ENCODE measurements at regions not wholly inside any gene's neighbourhood (a gene's known extent, or its start where the extent isn't known, plus 50 kb on each side); places are given as distances from the start of the nearest gene placed in this dataset.

DNA sequence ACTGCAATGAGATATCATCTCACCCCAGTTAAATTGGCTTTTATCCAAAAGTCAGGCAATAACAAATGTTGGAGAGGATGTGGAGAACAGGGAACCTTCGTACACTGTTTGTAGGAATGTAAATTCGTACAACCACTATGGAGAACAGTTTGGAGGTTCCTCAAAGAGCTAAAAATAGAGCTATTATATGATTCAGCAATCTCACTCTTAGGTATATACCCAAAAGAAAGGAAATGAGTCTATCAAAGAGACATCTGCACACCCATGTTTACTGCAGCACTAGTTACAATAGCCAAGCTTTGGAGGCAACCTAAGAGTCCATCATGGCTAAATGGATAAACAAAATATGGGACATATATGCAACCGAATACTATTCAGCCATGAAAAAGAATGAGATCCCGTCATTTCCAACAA, 68.0 kb upstream of the HES1 start:
- TF ChIP-seq, protein P1, sequence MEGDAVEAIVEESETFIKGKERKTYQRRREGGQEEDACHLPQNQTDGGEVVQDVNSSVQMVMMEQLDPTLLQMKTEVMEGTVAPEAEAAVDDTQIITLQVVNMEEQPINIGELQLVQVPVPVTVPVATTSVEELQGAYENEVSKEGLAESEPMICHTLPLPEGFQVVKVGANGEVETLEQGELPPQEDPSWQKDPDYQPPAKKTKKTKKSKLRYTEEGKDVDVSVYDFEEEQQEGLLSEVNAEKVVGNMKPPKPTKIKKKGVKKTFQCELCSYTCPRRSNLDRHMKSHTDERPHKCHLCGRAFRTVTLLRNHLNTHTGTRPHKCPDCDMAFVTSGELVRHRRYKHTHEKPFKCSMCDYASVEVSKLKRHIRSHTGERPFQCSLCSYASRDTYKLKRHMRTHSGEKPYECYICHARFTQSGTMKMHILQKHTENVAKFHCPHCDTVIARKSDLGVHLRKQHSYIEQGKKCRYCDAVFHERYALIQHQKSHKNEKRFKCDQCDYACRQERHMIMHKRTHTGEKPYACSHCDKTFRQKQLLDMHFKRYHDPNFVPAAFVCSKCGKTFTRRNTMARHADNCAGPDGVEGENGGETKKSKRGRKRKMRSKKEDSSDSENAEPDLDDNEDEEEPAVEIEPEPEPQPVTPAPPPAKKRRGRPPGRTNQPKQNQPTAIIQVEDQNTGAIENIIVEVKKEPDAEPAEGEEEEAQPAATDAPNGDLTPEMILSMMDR (IDR thresholded peaks at IDR 0.05), result no peak
- TF ChIP-seq POLR2A (IDR thresholded peaks at IDR 0.05), result no peak
